GM12873 (cell line): ENCODE measurements at regions not wholly inside any gene's neighbourhood (a gene's known extent, or its start where the extent isn't known, plus 50 kb on each side); places are given as distances from the start of the nearest gene placed in this dataset.

Experiments
- TF ChIP-seq, protein P1 (sequence below): IDR thresholded peaks from 2 replicates; pipeline ENCODE4 v1.5.1; 2012; ENCODE audit warnings: low read depth, mild to moderate bottlenecking, moderate library complexity, low read length, control low read depth; ENCODE audit not compliant: insufficient read depth; ENCODE audit errors: missing control alignments

DNA sequence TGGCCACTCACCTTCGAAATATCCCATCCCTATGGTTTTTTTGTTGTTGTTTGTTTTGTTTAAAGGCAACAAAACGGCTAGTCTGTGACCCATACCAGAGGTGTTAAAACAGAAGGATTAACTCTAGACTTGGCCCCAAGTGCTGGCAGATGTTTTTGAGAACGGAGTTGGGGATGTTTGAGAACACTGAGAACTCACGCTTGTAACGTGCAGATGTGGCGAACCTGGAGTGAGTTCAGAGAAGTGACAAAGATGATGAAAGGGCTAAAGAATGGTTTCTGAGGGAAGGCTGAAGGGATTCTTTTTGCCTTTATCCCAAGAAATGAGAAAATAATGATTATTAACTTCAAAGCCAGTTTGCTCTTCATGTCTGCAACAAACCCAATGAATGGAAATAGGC lies 286.5 kb downstream of the ZNF608 start:
- TF ChIP-seq, protein P1, sequence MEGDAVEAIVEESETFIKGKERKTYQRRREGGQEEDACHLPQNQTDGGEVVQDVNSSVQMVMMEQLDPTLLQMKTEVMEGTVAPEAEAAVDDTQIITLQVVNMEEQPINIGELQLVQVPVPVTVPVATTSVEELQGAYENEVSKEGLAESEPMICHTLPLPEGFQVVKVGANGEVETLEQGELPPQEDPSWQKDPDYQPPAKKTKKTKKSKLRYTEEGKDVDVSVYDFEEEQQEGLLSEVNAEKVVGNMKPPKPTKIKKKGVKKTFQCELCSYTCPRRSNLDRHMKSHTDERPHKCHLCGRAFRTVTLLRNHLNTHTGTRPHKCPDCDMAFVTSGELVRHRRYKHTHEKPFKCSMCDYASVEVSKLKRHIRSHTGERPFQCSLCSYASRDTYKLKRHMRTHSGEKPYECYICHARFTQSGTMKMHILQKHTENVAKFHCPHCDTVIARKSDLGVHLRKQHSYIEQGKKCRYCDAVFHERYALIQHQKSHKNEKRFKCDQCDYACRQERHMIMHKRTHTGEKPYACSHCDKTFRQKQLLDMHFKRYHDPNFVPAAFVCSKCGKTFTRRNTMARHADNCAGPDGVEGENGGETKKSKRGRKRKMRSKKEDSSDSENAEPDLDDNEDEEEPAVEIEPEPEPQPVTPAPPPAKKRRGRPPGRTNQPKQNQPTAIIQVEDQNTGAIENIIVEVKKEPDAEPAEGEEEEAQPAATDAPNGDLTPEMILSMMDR = no peak

DNA sequence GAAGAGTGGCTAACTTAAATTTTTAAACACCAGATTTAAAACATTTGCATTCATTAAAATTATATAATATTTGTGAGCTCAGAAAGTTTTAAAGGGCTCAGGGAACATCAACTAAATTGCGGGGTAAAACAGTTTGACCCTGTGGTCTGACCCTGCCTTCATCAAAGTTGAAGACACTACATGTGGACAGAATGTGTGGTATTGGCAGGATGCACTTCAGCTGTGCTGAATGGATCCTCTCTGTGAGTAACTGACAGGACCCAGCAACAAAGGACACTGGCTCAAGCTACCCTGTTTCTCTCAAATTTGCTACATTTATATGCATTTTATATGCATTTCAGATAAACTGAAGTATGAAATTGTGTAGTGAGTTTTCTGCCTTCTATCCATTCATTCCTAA lies 288.5 kb downstream of the ZNF608 start:
- TF ChIP-seq, protein P1 = no peak

DNA sequence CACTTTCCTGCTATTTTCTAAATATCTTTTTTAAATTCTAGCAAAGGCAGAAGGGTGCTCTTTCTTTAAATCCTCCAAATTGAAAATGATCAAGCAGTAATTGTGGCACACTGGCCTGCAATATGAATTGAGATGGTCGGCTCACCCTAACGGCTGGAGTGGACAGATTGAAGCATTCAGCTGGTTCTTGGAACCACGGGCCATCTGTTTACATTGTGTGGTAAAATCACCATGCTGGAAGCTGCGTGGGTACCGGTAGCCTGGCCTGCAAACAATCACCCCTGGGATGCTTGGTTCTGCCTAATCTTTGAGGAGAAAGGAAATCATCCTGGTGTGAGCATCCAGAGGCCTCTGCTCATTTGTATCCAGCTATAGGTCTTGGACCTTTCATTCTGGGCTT lies 289.3 kb downstream of the ZNF608 start:
- TF ChIP-seq, protein P1 = no peak

DNA sequence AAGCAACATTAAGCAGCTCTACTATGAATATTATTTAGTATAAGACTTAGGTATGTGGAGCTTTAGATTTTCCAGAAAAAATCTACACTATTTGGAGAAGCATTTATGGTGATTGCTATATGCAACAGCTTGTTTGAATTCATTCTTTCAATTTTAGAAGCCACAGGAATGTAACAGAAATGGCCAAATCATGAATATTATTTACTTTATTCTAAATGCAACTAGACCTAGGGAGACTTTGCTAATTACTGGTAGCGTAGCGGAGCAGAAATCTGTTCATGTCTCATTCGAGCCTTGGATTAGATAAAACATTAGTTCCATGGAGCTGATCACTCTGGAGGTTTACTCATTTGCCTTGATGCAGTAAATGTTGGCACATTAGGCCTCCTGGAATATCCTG lies 290.2 kb downstream of the ZNF608 start:
- TF ChIP-seq, protein P1 = no peak

DNA sequence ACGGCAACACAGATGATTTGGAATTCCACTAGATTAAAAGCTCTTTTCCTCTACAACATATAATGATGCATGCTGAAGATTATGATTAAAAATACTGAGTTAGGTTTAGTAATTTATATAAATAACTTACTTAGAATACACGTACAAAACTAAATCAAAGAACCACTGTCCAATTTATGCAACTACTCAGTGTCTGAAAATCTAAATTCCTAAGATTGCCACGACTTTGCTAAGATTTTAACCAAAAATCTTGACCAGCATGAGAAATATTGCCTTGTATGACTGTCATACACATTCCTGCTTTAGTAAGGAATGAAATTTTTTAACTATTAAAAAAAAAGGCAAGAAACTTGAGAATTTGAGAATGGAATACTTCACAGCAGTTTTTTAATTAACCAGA lies 292.4 kb downstream of the ZNF608 start:
- TF ChIP-seq, protein P1 = no peak

DNA sequence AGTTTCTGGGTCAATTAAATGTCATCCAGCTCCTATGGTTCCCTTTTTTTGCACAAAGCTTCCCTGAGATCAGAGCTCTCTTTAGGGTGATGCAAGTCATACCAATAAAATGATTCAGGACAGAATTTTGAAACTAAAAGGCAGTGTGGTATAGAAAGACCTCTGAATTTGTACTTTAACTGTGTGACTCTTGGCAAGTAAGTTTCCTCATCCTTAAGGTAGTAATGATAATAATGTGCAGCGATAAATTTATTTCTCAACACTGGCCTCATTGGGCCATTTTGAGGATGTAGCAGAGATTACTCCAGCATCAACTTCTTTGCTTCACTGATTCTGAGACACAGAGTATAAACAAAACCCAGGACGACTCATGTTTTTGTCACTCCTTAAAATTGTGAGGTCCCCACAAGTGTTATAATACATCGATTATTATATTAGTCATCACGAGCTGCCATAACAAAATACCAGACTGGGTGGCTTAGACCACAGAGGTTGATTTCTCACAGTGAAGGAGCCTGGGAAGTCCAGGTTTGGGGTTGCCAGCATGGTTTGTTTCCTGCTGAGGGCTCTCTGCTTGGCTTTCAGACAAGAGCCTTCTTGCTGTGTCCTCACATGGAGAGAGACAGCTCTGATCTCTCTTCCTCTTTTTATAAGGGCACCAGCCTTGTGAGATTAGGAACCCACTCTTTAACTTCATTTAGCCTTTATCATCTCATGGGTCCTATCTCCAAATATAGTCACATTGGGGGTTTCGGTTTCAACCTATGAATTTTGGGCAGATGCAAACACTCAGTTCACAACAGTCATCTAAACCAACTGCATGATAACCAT lies 293.0 kb downstream of the ZNF608 start:
- TF ChIP-seq, protein P1 = no peak

DNA sequence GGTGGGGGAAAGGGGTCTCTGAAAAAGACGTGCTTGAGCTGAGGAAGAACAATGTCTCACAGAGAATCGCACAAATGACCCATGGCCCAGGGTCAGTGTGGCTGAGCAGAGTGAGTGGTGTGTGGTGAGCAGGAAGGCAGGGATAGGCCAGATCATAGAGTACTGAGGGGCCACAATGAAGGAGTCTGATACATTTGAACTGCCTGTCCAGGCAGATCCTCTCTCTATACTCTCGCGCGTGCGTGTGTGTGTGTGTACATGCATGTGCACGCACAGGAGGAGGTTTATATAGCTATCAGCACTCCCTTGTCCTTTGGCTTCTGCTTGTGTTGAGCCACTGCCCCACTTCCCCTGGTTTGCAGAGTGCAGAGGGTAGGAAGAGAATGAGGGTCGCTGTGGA lies 294.0 kb downstream of the ZNF608 start:
- TF ChIP-seq, protein P1 = no peak
